HG03196 (cell line): ENCODE measurements at regions not wholly inside any gene's neighbourhood (a gene's known extent, or its start where the extent isn't known, plus 50 kb on each side); places are given as distances from the start of the nearest gene placed in this dataset.
"Not testable (repeated sequence)": the region's sequence is repeated elsewhere in the genome, so short reads cannot be mapped to it uniquely, and the experiment has no call there.

Experiments
- ATAC-seq: cut with Tn5 transposase; IDR thresholded peaks from one replicate; pipeline ENCODE4 v1.9.1; 2021; ENCODE audit not compliant: unreplicated experiment

DNA sequence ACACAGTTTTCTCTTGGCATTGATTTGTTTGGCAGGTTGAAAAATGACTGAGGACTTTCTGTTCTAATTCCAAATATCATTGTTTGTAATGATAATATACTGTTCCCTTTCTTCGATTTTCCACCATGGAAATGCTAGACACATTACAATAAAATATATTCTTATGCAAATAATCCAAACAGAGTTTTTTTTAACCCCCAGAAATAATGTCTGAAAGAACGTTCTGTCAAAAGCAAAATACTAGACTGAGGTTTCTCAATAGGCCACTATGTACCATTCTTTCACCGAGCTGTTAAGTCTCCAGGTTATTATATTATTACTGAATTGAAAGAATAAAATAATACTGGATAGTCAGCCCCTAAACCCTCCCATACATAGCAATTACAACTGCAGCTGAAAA is 312.5 kb downstream of the ZIC3 start:
- ATAC-seq: no peak

DNA sequence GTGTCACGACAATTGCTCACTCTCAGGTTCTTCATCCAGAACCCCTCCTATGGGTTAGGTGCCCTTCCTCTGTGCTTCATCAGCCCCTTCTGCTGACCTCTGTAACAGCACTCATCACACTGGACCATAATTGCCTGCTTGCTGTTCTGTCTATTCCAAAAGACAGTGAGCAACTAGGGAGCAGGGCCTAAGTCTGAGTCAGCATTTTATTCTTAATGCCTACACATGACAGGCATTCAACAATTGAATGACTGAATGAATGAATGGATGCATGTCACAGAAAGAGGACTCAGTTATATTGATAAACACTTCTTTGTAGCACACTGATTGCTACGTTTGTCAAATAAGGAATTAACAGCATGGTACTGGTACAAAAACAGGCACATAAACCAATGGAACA is 317.0 kb downstream of the ZIC3 start:
- ATAC-seq: no peak

GRCh38 chrX:137884813-137885212 is 318.9 kb downstream of the ZIC3 start:
- not testable (repeated sequence) for ATAC-seq

DNA sequence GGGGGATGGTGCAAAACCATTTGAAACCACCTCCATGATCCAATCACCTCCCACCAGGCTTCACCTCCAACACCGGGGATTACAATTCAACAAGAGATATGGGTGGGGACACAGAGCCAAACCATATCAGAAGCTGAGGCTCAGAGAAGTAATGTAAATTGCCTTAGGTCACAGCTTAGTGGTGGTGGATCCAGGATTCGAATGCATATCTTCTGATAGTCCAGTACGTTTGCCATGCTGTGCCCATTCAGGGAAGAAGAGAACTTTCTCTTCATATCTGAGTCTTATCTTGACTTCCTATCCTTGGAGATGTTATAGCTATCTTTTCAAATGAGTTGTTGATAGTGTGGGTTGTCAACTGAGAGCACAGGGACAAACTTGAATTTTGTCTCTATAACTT is 325.5 kb downstream of the ZIC3 start:
- ATAC-seq: no peak

DNA sequence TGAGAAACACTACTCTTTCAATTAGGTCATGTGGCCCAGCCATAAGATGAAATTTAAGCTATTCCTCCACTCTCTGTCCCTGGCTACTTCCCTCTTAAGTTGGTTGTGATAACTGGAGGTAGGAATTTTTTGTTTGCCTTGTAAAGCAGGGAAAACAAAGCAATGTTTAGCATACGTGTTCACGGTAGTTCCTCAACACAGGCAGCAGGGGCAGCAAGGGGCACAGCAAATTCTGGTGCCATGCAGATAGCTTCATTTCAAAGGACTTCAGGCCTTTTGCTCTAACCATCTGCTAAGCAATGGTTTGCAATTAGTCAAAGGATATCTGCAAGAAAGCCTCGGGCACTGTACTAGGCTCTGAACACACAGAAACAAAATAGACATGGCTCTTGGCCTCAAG is 330.2 kb downstream of the ZIC3 start:
- no peak for ATAC-seq

- no peak for ATAC-seq
Observed at GRCh38 chrX:137915466-137915865, 349.5 kb downstream of the ZIC3 start.

DNA sequence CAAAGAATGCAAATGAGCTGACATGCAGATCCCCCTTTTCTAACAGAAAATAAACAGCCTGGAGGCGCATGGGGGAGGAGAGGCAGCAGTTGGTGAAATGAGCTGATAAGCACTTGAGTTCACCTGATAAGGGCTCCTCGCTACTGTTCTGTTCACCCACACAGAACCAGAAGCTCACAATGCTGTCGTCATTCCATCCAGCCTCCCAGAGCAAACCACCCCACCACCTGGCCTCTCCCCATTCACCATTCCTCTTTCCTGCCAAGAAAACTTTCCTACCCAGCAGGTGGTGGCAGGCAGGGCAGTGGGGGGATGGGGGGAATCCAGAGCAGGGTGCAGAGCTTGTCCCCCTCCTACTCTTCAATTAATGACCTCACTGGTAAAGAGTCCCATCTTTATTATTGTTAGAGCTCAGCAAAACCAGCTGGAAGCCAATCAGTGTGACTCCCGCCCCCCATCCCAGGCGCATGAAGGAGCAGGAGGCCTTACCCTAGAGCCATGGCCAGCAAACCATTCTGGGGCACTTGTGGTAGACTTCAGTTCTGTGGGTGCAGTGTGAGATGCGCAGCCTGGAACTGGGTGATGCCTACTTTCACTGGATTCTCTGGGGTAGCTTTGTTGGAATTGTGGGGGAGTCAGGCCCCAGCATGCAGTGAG is 350.3 kb downstream of the ZIC3 start:
- ATAC-seq: no peak

DNA sequence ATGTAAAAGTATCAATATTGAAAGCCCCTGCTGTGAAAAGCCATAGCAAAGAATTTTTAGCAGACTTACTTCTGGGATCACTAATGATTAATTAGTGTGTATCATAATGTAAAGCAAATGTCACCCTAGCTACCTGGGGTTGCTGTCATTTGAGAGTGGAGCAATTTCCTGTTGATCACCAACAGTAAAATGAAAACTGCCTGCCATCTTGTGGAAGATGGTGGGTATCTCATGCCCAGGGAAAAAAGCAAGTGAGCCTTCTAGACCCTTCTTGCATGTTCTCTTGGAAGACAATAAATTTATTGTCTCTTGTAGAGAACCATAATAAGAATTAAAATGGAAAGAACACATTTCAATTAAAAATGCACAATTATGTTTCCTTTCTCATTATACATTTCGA is 360.2 kb downstream of the ZIC3 start:
- ATAC-seq: no peak

GRCh38 chrX:137929951-137930350 is 364.0 kb downstream of the ZIC3 start:
- no peak for ATAC-seq

DNA sequence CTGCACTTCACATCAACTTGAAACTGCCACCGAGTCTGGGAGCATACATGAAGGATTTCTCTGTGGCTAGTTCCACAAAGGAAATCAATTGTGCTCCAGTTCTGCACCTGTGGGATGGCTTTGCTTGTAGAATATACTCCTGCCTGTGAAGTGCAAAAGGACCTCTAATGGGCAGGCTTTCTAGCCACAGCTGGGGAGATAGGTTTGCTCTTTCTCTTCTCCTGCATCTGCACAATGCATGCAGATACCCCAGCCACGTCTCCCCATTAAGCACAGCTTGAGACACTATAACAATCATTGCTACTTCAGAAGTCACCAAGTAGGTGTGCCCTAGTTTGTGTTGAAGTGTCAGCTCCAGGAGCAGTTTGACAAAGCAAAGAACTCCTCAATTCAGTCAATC is 364.6 kb downstream of the ZIC3 start:
- ATAC-seq: no peak

DNA sequence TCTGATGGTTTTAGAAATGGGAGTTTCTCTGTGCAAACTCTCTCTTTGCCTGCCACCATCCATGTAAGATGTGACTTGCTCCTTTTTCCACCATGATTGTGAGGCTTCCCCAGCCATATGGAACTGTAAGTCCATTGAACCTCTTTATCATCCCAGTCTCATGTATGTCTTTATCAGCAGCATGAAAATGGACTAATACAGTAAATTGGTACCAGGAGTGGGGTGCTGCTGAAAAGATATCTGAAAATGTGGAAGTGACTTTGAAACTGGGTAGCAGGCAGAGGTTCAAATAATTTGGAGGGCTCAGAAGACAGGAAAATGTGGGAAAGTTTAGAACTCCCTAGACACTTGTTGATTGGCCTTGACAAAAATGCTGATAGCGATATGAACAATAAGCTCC is 368.3 kb downstream of the ZIC3 start:
- not testable (repeated sequence) for ATAC-seq

DNA sequence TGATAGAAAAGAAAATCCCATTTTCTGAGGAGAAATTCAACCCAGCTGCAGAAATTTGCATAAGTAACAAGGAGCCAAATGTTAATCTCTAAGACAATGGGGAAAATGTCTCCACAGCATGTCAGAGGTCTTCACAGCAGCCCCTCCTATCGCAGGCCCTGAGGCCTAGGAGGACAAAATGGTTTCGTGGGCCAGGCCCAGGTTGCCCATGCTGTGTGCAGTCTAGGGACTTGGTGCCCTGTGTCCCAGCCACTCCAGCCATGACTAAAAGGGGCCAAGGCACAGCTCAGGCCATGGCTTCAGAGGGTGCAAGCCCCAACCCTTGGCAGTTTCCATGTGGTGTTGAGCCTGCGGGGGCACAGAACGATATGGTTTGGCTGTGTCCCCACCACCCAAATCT is 369.0 kb downstream of the ZIC3 start:
- ATAC-seq: not testable (repeated sequence)

GRCh38 chrX:137945470-137945869 is 379.5 kb downstream of the ZIC3 start:
- ATAC-seq: no peak

DNA sequence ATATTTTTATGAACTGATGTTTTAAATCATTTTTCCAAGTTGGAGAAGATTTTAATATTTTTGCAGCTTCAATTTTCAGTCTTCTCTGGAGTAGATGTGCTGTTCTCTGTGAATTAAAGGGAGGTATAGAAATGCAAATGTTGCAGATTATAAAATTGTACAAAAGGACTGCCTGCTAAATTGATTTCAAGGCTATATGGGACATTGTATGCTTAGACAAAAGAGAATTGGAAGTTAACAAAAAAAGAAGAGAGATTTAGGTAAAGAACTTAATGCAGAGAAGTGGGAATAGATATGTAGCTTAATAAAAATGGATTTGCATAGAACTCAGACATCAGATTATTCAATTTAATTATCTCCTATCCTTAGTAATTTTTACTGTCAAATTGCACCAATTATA is 403.3 kb downstream of the ZIC3 start:
- no peak for ATAC-seq

GRCh38 chrX:137982472-137983172 is 416.7 kb downstream of the ZIC3 start:
- no peak for ATAC-seq

DNA sequence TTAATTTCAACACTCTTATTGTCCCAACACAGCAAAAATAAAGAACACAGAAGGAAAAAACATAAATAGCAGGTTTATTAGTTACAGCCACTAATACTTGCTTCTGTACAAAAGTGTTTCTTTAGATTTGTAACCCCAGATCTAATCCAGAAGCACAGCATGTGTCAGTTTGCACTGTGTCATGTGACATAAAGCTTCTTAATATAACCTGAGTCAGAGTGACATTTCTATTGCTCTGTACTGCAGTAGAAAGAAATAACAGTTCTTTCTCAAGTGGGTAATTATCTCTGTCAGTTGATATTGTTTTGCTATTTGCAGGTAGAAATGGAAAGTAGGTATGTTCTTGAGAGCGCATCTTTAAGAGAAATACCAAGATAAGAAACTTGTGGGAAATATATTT is 422.5 kb downstream of the ZIC3 start:
- no peak for ATAC-seq

DNA sequence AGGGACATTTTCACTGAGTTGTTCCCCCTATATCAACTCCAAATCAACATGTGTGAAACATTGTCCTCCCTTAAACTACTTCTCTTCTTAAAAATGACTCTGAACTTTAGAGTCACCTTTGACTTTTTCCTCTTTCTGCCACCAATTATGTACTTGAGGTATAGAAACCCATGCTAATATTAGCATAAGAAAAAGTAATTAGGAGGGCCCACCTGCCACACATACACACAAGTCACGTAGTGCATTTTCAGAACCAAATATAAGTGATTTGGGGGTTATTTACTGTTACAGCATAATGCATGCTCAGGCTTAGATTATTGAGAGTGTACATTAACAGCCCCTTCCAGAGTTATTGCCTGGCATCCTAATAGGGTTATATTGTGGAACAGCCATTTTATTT is 432.7 kb downstream of the ZIC3 start:
- no peak for ATAC-seq

GRCh38 chrX:137999071-137999470 is 433.1 kb downstream of the ZIC3 start:
- ATAC-seq: no peak

- no peak for ATAC-seq
Observed at GRCh38 chrX:137999552-137999951, 433.6 kb downstream of the ZIC3 start.

- no peak for ATAC-seq
Observed at GRCh38 chrX:138001226-138001625, 435.3 kb downstream of the ZIC3 start.

GRCh38 chrX:138006180-138006579 is 440.3 kb downstream of the ZIC3 start:
- no peak for ATAC-seq

DNA sequence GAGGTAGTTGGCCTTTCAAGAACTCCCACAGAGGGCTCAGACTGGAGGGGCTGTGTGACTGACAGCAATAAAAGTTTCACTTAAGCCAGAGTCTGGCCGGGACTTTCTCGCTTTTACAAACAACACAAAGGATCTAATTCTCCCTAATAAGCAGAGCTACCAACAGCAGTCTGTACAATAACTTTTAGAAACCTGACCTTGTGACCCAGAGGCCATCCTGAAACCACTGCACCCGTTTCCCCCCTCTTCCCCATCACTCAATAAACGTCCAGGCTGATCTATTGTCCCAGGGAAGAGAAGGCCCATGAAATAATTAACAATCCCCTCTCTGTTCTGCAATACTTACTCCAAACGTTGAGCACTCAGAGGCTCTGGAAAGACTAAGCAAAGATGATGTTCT is 442.4 kb downstream of the ZIC3 start:
- ATAC-seq: no peak

GRCh38 chrX:138011468-138011867 is 445.5 kb downstream of the ZIC3 start:
- no peak for ATAC-seq
